Activated gamma-delta T cell (primary cell): ENCODE measurements at regions not wholly inside any gene's neighbourhood (a gene's known extent, or its start where the extent isn't known, plus 50 kb on each side); places are given as distances from the start of the nearest gene placed in this dataset.

Experiments
- DNase-seq: peaks from one replicate; lab custom pipeline; 2025; lab: John Stamatoyannopoulos, UW

DNA sequence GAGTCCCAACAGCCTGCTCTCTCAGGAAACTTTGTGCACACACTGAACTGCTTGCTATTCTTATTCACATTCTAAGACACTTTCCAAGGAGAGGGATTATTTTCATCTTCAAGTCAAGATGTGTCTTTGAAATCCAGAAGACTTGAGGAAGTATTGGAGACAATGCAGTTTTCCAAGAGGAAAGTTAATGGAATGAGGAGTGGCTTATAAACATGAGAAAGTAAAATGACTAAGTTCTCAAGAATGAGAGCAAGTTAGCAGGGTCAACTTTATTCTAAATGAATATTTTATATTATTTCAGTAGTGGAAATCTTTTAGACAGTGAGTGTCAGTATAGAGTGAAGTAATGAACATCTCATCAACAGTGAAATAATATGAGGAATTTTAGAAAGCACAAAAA, 1239.3 kb downstream of the MRPL39 start:
- no peak for DNase-seq

- no peak for DNase-seq
These were observed 1253.8 kb downstream of the MRPL39 start for GRCh38 chr21:24353492-24353891.

- no peak for DNase-seq
These were observed 1267.9 kb downstream of the MRPL39 start for GRCh38 chr21:24339406-24339805.

DNA sequence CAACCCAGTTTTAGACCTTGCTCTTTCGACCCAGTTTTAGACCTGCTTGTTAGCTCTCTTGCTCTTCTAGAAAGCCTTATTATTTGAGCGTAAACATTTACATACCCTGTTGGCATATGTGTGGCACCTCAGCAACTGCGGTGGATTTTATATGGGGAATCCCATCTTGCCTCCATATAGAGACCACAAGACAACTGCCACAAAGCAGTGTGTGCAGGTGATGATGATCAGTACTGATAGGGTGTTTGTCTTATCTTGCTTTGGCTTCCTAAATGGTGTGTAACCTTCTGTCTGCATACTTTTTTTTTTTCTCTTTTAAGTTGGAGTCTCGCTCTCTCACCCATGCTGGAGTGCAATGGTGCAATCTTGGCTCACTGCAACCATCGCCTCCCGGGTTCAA, 1270.8 kb downstream of the MRPL39 start:
- no peak for DNase-seq

- no peak for DNase-seq
These were observed 1283.7 kb downstream of the MRPL39 start for GRCh38 chr21:24323536-24323935.

- no peak for DNase-seq
These were observed 1290.9 kb downstream of the MRPL39 start for GRCh38 chr21:24316277-24316922.

DNA sequence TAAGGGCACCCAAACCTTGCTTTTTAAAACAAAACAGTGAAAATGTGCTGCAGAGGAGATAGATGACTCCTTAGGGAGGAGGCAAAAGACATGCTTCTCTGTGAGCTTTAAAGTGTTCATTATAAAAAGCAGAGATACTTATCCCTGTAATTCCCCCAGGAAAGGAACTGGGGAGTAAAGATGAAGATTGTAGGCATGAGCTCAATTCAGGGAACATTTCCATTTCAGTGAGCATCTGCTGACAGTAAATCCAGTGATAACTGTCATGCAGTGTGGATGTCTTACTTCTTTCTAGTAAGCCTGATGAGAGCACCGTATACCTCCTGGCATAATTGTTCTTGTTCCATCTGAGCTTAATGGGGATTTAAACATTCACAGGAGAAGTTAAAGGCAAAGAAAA, 1296.5 kb downstream of the MRPL39 start:
- no peak for DNase-seq

GRCh38 chr21:24308183-24308582, 1299.1 kb downstream of the MRPL39 start:
- no peak for DNase-seq

- DNase-seq: no peak
These were observed 1304.9 kb downstream of the MRPL39 start for GRCh38 chr21:24302400-24302799.

- DNase-seq: no peak
These were observed 1309.2 kb downstream of the MRPL39 start for GRCh38 chr21:24298040-24298439.

GRCh38 chr21:24294171-24294570, 1313.1 kb downstream of the MRPL39 start:
- DNase-seq: no peak

- no peak for DNase-seq
These were observed 1317.0 kb downstream of the MRPL39 start for GRCh38 chr21:24290151-24290833.

DNA sequence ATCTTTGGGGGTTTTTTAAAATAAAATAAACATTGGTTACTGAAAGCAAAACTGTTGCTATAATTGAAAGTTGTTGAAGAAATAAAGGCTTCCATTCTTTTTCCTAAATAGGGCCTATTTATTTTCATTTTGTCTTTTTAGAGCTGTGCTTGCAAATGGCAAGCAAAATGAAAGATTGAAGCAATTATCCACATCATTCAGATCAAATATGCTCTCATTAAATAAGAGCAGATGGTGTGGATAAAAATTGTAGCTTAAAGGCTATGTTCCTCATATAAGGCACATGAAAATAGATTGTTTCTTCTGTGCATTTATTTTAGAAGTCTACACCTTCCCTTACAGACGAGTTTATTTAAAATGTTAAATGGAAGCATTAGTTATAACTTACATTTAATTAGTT, 1317.7 kb downstream of the MRPL39 start:
- DNase-seq: no peak

GRCh38 chr21:24280596-24280995, 1326.7 kb downstream of the MRPL39 start:
- no peak for DNase-seq

DNA sequence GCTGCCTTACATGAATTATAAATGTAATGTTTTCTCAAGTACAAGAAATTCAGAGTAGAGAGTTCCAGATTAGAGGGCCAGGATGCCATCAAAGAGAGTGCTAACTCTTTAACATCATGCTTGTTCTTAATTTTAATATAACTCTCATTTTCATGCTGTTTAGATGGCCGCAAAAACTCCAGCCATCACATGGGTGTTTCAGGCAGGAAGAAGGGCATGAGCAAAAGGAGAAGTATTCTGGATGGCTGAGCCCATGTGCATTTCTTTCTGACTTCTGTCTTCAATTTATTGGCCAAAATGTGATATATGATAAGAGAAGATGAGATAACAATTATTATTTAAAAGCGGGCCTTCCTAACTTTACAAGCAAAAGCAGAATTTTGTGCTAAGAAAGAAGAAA, 1328.6 kb downstream of the MRPL39 start:
- DNase-seq: no peak

DNA sequence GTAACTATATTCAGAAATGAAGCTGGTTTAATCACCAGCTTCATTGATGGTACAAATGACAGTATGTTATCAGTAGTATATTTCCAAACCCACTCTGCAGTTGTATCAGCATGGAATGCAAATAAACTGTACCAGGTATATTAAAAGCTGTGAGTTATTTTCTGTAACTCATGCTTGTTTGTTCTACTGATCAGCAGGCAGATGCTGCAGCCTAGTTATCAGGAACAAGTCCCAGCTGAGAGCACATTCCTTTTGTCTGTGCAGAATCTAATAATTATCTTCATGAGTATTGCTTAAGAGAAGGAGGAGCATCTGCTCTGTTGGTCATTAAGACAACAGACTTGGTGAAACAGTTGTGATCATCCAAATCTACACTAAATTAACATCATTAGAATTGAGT, 1331.1 kb downstream of the MRPL39 start:
- no peak for DNase-seq

GRCh38 chr21:24275616-24276015, 1331.7 kb downstream of the MRPL39 start:
- no peak for DNase-seq

GRCh38 chr21:24272521-24272938, 1334.8 kb downstream of the MRPL39 start:
- DNase-seq: no peak

DNA sequence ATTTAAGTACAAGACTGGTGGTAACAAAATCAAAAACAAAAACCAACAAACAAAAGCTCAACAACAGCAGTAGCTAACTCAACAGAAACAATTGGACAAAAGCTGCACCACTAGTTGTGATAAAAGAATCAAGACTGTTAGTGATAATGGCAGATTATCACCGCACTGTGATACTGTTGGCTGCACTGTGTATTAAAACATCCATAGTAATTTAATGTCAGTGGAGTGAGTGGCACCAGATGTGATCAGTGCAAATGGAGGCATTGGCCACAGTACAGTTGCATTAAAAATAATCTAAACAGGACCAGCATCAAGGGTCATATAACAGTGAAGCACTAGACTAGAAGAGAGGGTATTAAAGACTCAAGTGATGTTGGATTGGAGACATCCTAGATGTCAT, 1341.3 kb downstream of the MRPL39 start:
- DNase-seq: no peak

GRCh38 chr21:24260751-24261150, 1346.5 kb downstream of the MRPL39 start:
- DNase-seq: no peak

DNA sequence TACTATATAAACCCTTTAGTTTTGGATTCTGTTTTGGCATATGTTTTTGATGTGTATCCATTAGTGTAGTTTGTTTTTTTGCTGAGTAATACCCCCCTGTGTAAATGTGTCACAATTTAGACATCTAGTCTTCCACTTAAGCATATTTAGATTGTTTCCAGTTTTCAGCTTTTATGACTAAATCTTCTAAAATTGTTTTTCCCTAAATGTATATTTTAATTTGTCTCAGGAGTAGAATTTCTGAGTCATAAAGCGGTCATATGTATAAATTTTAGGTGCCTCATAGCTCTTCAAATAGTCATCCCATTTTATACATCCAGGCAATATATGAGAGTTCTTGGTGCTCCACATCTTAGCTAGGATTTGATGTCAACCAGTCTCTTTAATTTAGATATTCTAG, 1348.0 kb downstream of the MRPL39 start:
- DNase-seq: no peak

- no peak for DNase-seq
These were observed 1351.7 kb downstream of the MRPL39 start for GRCh38 chr21:24255591-24255990.

DNA sequence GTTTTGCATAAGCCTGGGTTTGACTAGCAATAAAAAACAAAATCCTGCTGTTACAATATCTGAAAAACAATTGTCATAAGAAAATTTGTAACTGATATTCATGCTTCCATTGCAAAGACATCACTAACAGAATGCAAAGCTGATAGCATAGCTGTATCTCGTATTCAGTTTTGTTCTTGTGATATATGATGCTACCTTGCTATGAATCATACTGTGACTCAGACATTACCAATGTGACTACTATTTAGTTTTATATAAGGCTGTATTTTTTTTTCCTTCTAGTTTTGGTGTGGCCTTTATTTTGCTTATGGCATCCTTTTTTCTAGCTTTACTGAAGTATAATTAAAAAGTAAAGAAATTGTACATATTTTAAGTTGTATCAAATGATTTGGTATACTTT, 1381.8 kb downstream of the MRPL39 start:
- DNase-seq: no peak

GRCh38 chr21:24224422-24224821, 1382.9 kb downstream of the MRPL39 start:
- no peak for DNase-seq
